Hepatocyte (in vitro differentiated cells): ENCODE measurements at regions not wholly inside any gene's neighbourhood (a gene's known extent, or its start where the extent isn't known, plus 50 kb on each side); places are given as distances from the start of the nearest gene placed in this dataset.

Experiments
- EZH2 ChIP-seq: fragments of 200-600 bp; sonication (generic); IDR thresholded peaks from 2 replicates; pipeline ENCODE4 v1.6.1; 2016; ENCODE audit warnings: antibody characterized with exemption, mild to moderate bottlenecking, borderline replicate concordance
- EZH2phosphoT487 ChIP-seq: fragments of 200-600 bp; sonication (generic); IDR thresholded peaks from one replicate; pipeline ENCODE4 v1.6.1; 2018; ENCODE audit warnings: antibody characterized with exemption, mild to moderate bottlenecking, low read depth, moderate library complexity; ENCODE audit not compliant: unreplicated experiment, severe bottlenecking
- TF ChIP-seq, protein P1 (sequence below): fragments of 200-600 bp; sonication (generic); IDR thresholded peaks from 2 replicates; pipeline ENCODE4 v1.5.1; 2016; ENCODE audit warnings: antibody characterized with exemption, mild to moderate bottlenecking; ENCODE audit not compliant: poor library complexity

DNA sequence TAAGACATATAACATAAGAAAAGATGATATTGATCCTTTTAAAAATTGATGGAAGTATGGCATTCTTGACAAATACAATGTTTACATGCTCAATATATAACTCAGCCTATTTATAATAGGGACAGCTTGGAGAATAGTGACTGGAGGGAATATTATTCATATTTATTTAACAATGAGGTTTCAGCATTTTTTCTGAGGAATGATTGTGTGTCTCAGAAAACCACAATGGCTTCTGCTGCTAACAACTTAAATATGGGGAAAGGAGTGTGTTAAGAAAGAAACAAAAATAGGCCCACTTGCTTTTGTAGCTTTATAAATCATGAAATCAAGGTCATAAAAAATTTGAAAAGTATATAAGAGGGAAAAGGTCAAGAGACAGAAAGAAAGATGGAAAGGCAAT lies 163.2 kb upstream of the TBX18 start:
- TF ChIP-seq EZH2 (no peak), EZH2phosphoT487 (no peak)
- TF ChIP-seq, protein P1, sequence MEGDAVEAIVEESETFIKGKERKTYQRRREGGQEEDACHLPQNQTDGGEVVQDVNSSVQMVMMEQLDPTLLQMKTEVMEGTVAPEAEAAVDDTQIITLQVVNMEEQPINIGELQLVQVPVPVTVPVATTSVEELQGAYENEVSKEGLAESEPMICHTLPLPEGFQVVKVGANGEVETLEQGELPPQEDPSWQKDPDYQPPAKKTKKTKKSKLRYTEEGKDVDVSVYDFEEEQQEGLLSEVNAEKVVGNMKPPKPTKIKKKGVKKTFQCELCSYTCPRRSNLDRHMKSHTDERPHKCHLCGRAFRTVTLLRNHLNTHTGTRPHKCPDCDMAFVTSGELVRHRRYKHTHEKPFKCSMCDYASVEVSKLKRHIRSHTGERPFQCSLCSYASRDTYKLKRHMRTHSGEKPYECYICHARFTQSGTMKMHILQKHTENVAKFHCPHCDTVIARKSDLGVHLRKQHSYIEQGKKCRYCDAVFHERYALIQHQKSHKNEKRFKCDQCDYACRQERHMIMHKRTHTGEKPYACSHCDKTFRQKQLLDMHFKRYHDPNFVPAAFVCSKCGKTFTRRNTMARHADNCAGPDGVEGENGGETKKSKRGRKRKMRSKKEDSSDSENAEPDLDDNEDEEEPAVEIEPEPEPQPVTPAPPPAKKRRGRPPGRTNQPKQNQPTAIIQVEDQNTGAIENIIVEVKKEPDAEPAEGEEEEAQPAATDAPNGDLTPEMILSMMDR, result no peak
